Mesendoderm (in vitro differentiated cells): ENCODE measurements at regions not wholly inside any gene's neighbourhood (a gene's known extent, or its start where the extent isn't known, plus 50 kb on each side); places are given as distances from the start of the nearest gene placed in this dataset.

Experiments
- DNase-seq: peaks from one replicate; pipeline ENCODE4 v3.0.0; 2013
- H2AK5ac ChIP-seq: 2 replicates; pipeline ENCODE4 v1.6.1; 2013; ENCODE audit warnings: low read length, inconsistent platforms
- H2BK120ac ChIP-seq: 2 replicates; pipeline ENCODE4 v1.6.1; 2013; ENCODE audit warnings: low read depth, mild to moderate bottlenecking, low read length, moderate library complexity, mixed read lengths
- H2BK15ac ChIP-seq: replicated peaks from 2 replicates; pipeline ENCODE4 v1.6.1; 2013; ENCODE audit warnings: low read depth, mild to moderate bottlenecking, moderate library complexity
- H2BK5ac ChIP-seq: 2 replicates; pipeline ENCODE4 v1.6.1; 2013; ENCODE audit warnings: low read length, inconsistent platforms
- H3K18ac ChIP-seq: 2 replicates; pipeline ENCODE4 v1.6.1; 2013; ENCODE audit warnings: mild to moderate bottlenecking, low read length, mixed read lengths
- H3K23ac ChIP-seq: one replicate; pipeline ENCODE4 v1.6.1; 2013; ENCODE audit warnings: low read length
- H3K27ac ChIP-seq: 2 replicates; pipeline ENCODE4 v1.5.1; 2013; ENCODE audit warnings: low read depth, mild to moderate bottlenecking, inconsistent platforms, low read length, moderate library complexity
- H3K27me3 ChIP-seq: 2 replicates; pipeline ENCODE4 v1.6.1; 2013; ENCODE audit warnings: low read length, control low read depth, mild to moderate bottlenecking, inconsistent platforms; ENCODE audit not compliant: insufficient read depth, poor library complexity
- H3K36me3 ChIP-seq: 2 replicates; pipeline ENCODE4 v1.6.1; 2013; ENCODE audit warnings: low read length, inconsistent platforms; ENCODE audit not compliant: control insufficient read depth, insufficient read depth
- H3K4ac ChIP-seq: one replicate; pipeline ENCODE4 v1.6.1; 2013; ENCODE audit warnings: low read depth, mild to moderate bottlenecking, low read length, moderate library complexity
- H3K4me1 ChIP-seq: 2 replicates; pipeline ENCODE4 v1.6.1; 2013; ENCODE audit warnings: low read depth, low read length, inconsistent platforms; ENCODE audit not compliant: control insufficient read depth
- H3K4me2 ChIP-seq: 2 replicates; pipeline ENCODE4 v1.6.1; 2013; ENCODE audit warnings: low read length
- H3K4me3 ChIP-seq: 2 replicates; pipeline ENCODE4 v1.5.1; 2013; ENCODE audit warnings: mild to moderate bottlenecking, low read length
- H3K56ac ChIP-seq: one replicate; pipeline ENCODE4 v1.6.1; 2013; ENCODE audit warnings: low read length
- H3K79me1 ChIP-seq: 2 replicates; pipeline ENCODE4 v1.6.1; 2013; ENCODE audit warnings: low read length, inconsistent platforms
- H3K79me2 ChIP-seq: 2 replicates; pipeline ENCODE4 v1.6.1; 2013; ENCODE audit warnings: mild to moderate bottlenecking, low read length; ENCODE audit not compliant: control insufficient read depth, insufficient read depth
- H3K9ac ChIP-seq: 2 replicates; pipeline ENCODE4 v1.6.1; 2013; ENCODE audit warnings: low read length, inconsistent platforms
- H4K5ac ChIP-seq: one replicate; pipeline ENCODE4 v1.6.1; 2013; ENCODE audit warnings: low read length
- H4K8ac ChIP-seq: one replicate; pipeline ENCODE4 v1.6.1; 2013; ENCODE audit warnings: low read depth, mild to moderate bottlenecking, control low read depth, low read length, moderate library complexity
- WGBS: extraction: QIAGEN DNeasy Blood & Tissue Kit; methylation state at CpG from one replicate; pipeline ENCODE4 v1.1.7; 2013; ENCODE audit warnings: low lambda C conversion rate, missing lambda C conversion rate; ENCODE audit not compliant: insufficient coverage; ENCODE audit errors: extremely low coverage; 5-methylcytosine and 5-hydroxymethylcytosine counted together

DNA sequence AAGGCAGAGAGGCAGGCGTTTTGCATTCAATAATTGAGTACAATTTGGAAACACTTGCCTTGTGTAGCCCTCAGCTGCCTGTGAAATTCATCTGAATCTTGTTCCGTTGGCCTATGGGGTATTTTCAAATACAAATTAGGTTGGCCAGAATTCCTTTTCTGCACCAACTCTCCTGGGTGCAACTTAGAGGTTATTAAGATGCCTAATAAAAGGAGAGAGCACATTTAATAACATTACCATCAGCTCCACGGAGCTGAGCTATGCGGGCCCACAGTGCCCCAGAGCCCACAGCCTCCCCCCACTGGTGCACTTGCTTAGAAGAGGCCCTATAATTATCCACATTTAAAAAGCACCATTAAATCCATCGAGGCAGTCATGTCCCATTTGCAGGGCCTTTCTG, 367.6 kb upstream of the CLINT1 start:
- H4K8ac ChIP-seq = no peak overlapping the region

GRCh38 chr5:158224253-158224652, 365.3 kb upstream of the CLINT1 start:
- H3K18ac ChIP-seq = no peak overlapping the region
- H3K36me3 ChIP-seq = no peaks in the 10 kb centered on the region
- DNase-seq = no peak
- H3K4ac ChIP-seq = no peak overlapping the region
- H3K79me2 ChIP-seq = no peaks in the 10 kb centered on the region
- H2BK120ac ChIP-seq = no peak overlapping the region
- no peak overlapping the region for H2BK15ac ChIP-seq
- no peak overlapping the region for H2BK5ac ChIP-seq
- no peak overlapping the region for H3K56ac ChIP-seq
- no peak overlapping the region for H3K4me3 ChIP-seq
- no peaks in the 10 kb centered on the region for H3K4me1 ChIP-seq
- H3K23ac ChIP-seq = no peak overlapping the region
- no peaks in the 10 kb centered on the region for H3K79me1 ChIP-seq
- H2AK5ac ChIP-seq = no peak overlapping the region
- no peak overlapping the region for H3K9ac ChIP-seq
- no peak overlapping the region for H3K4me2 ChIP-seq
- no CpG with 5 or more reads among the region's 2 CpGs for WGBS
- H3K27ac ChIP-seq = no peak overlapping the region
- no peaks in the 10 kb centered on the region for H3K27me3 ChIP-seq
- no peak overlapping the region for H4K5ac ChIP-seq
- H4K8ac ChIP-seq = no peak overlapping the region

More for the DNA sequence above, 367.6 kb upstream of the CLINT1 start:
- Histone ChIP-seq H3K4ac (no peak overlapping the region), H3K18ac (no peak overlapping the region), H3K27me3 (no peaks in the 10 kb centered on the region), H3K9ac (no peak overlapping the region), H3K4me1 (no peaks in the 10 kb centered on the region), H2BK15ac (no peak overlapping the region), H3K4me3 (no peak overlapping the region), H3K36me3 (no peaks in the 10 kb centered on the region), H3K56ac (no peak overlapping the region), H4K5ac (no peak overlapping the region), H3K4me2 (no peak overlapping the region), H3K79me1 (no peaks in the 10 kb centered on the region), H2AK5ac (no peak overlapping the region), H3K27ac (no peak overlapping the region), H2BK120ac (no peak overlapping the region), H2BK5ac (no peak overlapping the region), H3K23ac (no peak overlapping the region), H3K79me2 (no peaks in the 10 kb centered on the region)
- no CpG with 5 or more reads among the region's 5 CpGs for WGBS
- no peak for DNase-seq

DNA sequence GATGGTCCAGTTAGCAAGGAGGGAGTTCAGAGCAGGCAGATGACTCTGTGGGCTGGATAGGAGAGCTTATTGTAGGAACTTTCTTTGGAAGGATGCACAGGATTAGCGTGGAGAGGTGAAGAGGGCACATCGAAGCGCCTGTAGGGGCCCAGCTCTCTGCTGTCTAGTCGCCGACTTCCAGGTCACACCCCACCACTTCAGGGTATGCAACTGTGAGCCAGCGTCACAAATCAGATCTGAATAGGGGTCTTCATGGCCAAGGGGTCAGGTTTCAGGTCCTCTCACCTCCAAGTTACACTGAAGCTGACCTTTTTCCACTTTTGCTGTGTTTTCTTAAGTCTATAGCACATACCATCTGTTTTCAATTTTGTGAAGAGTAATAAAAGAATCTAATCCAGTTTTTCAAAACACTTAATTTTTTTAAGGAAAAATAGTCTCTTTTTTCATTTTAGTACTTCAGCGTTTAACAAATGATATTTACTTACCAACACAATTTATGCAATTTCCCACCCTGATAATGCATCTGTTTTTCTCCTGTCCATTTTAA, 364.2 kb upstream of the CLINT1 start:
- Histone ChIP-seq H3K4me2 (no peak overlapping the region), H3K27ac (no peak overlapping the region), H3K4ac (no peak overlapping the region), H3K79me2 (no peaks in the 10 kb centered on the region), H3K36me3 (no peaks in the 10 kb centered on the region), H3K79me1 (no peaks in the 10 kb centered on the region), H3K18ac (no peak overlapping the region), H2BK5ac (no peak overlapping the region), H3K4me1 (no peaks in the 10 kb centered on the region), H3K4me3 (no peak overlapping the region), H2AK5ac (no peak overlapping the region), H3K23ac (no peak overlapping the region), H2BK120ac (no peak overlapping the region), H3K9ac (no peak overlapping the region), H4K5ac (no peak overlapping the region), H2BK15ac (no peak overlapping the region), H3K56ac (no peak overlapping the region), H3K27me3 (no peaks in the 10 kb centered on the region), H4K8ac (no peak overlapping the region)
- no peak for DNase-seq
- no CpG with 5 or more reads among the region's 7 CpGs for WGBS

GRCh38 chr5:158212917-158213316, 354.0 kb upstream of the CLINT1 start:
- Histone ChIP-seq H3K56ac (no peak overlapping the region), H3K27me3 (no peaks in the 10 kb centered on the region), H3K27ac (no peak overlapping the region), H3K9ac (no peak overlapping the region), H2BK120ac (no peak overlapping the region), H3K23ac (no peak overlapping the region), H3K4me3 (no peak overlapping the region), H2AK5ac (no peak overlapping the region), H3K4ac (no peak overlapping the region), H3K79me2 (no peaks in the 10 kb centered on the region), H3K18ac (no peak overlapping the region), H2BK15ac (no peak overlapping the region), H3K79me1 (no peaks in the 10 kb centered on the region), H4K8ac (no peak overlapping the region), H3K4me2 (no peak overlapping the region), H3K4me1 (no peaks in the 10 kb centered on the region), H3K36me3 (no peaks in the 10 kb centered on the region), H2BK5ac (no peak overlapping the region), H4K5ac (no peak overlapping the region)
- peak; percentile 57 for DNase-seq
- no CpG with 5 or more reads among the region's 3 CpGs for WGBS

DNA sequence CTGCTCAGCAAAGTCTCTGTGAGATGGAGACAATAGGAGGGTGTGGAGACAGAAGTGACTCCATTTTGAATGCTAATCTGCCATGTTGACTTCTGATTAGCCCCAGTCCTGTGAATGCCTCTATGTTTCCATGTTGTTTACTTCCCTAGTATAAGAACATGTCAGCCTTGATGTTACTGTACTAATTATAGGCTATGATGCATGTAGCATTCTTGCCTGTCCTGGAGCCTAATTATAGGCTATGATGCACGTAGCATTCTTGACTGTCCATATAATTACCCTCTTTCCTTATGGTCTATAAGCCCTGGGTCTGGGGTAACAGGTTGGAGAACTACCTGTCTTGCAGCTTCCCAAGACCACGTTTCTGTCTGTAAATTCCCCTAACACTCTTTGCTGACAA, 353.3 kb upstream of the CLINT1 start:
- H3K27ac ChIP-seq = no peak overlapping the region
- H2BK5ac ChIP-seq = no peak overlapping the region
- no peaks in the 10 kb centered on the region for H3K79me1 ChIP-seq
- H3K27me3 ChIP-seq = no peaks in the 10 kb centered on the region
- no peak overlapping the region for H2BK120ac ChIP-seq
- no peaks in the 10 kb centered on the region for H3K4me1 ChIP-seq
- no peak overlapping the region for H2AK5ac ChIP-seq
- no peak overlapping the region for H3K23ac ChIP-seq
- no peak overlapping the region for H3K4me3 ChIP-seq
- H3K56ac ChIP-seq = no peak overlapping the region
- H4K5ac ChIP-seq = no peak overlapping the region
- DNase-seq = no peak
- no peak overlapping the region for H3K9ac ChIP-seq
- H3K79me2 ChIP-seq = no peaks in the 10 kb centered on the region
- no CpG with 5 or more reads among the region's 2 CpGs for WGBS
- no peak overlapping the region for H3K4ac ChIP-seq
- no peak overlapping the region for H3K18ac ChIP-seq
- no peak overlapping the region for H3K4me2 ChIP-seq
- H2BK15ac ChIP-seq = no peak overlapping the region
- no peaks in the 10 kb centered on the region for H3K36me3 ChIP-seq
- no peak overlapping the region for H4K8ac ChIP-seq

- H3K4ac ChIP-seq = no peak overlapping the region
- no peaks in the 10 kb centered on the region for H3K79me1 ChIP-seq
- no peak overlapping the region for H3K56ac ChIP-seq
- H3K4me3 ChIP-seq = no peak overlapping the region
- no CpG with 5 or more reads among the region's 5 CpGs for WGBS
- H4K5ac ChIP-seq = no peak overlapping the region
- H2AK5ac ChIP-seq = no peak overlapping the region
- no peaks in the 10 kb centered on the region for H3K36me3 ChIP-seq
- H3K27ac ChIP-seq = no peak overlapping the region
- H3K18ac ChIP-seq = no peak overlapping the region
- no peak overlapping the region for H3K4me2 ChIP-seq
- H3K79me2 ChIP-seq = no peaks in the 10 kb centered on the region
- no peak overlapping the region for H3K23ac ChIP-seq
- H3K4me1 ChIP-seq = no peaks in the 10 kb centered on the region
- no peak overlapping the region for H2BK120ac ChIP-seq
- no peaks in the 10 kb centered on the region for H3K27me3 ChIP-seq
- H3K9ac ChIP-seq = no peak overlapping the region
- no peak overlapping the region for H2BK5ac ChIP-seq
- no peak overlapping the region for H4K8ac ChIP-seq
- no peak for DNase-seq
- no peak overlapping the region for H2BK15ac ChIP-seq
Measured at GRCh38 chr5:158209219-158209908, 350.4 kb upstream of the CLINT1 start.
